ENCODE measurements at regions not wholly inside any gene's neighbourhood (a gene's known extent, or its start where the extent isn't known, plus 50 kb on each side); places are given as distances from the start of the nearest gene placed in this dataset.

GRCh38 chr12:30015631-30016337 is 232.0 kb upstream of the TMTC1 start:
- TF ChIP-seq CTCF (IDR thresholded peaks at IDR 0.05; ENCODE audit: insufficient read depth, low read length, severe bottlenecking): no peak
- Histone ChIP-seq H3K27me3 (ENCODE audit: control insufficient read depth, insufficient read depth, low read length) (no peaks in the 10 kb centered on the region), H3K36me3 (ENCODE audit: control insufficient read depth, insufficient read depth, low read length) (no peaks in the 10 kb centered on the region), H3K4me3 (ENCODE audit: low read depth, low read length) (no peak overlapping the region)
- FAIRE-seq (peak; percentile 43), DNase-seq (ENCODE audit: low read depth) (no peak)

- Histone ChIP-seq H3K4me3 (ENCODE audit: low read depth, low read length) (no peak overlapping the region), H3K36me3 (ENCODE audit: control insufficient read depth, insufficient read depth, low read length) (no peaks in the 10 kb centered on the region), H3K27me3 (ENCODE audit: control insufficient read depth, insufficient read depth, low read length) (no peaks in the 10 kb centered on the region)
- FAIRE-seq (no peak), DNase-seq (ENCODE audit: low read depth) (no peak)
- no peak for TF ChIP-seq CTCF (IDR thresholded peaks at IDR 0.05; ENCODE audit: insufficient read depth, low read length, severe bottlenecking)
Observed at GRCh38 chr12:30014991-30015390, 231.2 kb upstream of the TMTC1 start.

GRCh38 chr12:30012816-30013450 is 229.2 kb upstream of the TMTC1 start:
- Histone ChIP-seq H3K4me3 (ENCODE audit: low read depth, low read length) (no peak overlapping the region), H3K36me3 (ENCODE audit: control insufficient read depth, insufficient read depth, low read length) (no peaks in the 10 kb centered on the region), H3K27me3 (ENCODE audit: control insufficient read depth, insufficient read depth, low read length) (no peaks in the 10 kb centered on the region)
- TF ChIP-seq CTCF (IDR thresholded peaks at IDR 0.05; ENCODE audit: insufficient read depth, low read length, severe bottlenecking): no peak
- DNase-seq (ENCODE audit: low read depth) (no peak), FAIRE-seq (no peak)

GRCh38 chr12:30010071-30011052 is 226.6 kb upstream of the TMTC1 start:
- H3K27me3 ChIP-seq (ENCODE audit: control insufficient read depth, insufficient read depth, low read length): no peaks in the 10 kb centered on the region
- H3K4me3 ChIP-seq (ENCODE audit: low read depth, low read length): no peak overlapping the region
- H3K36me3 ChIP-seq (ENCODE audit: control insufficient read depth, insufficient read depth, low read length): no peaks in the 10 kb centered on the region
- DNase-seq (ENCODE audit: low read depth) (no peak), FAIRE-seq (no peak)
- TF ChIP-seq CTCF (IDR thresholded peaks at IDR 0.05; ENCODE audit: insufficient read depth, low read length, severe bottlenecking): no peak

- DNase-seq (ENCODE audit: low read depth): no peak
- no peaks in the 10 kb centered on the region for H3K27me3 ChIP-seq (ENCODE audit: control insufficient read depth, insufficient read depth, low read length)
- H3K36me3 ChIP-seq (ENCODE audit: control insufficient read depth, insufficient read depth, low read length): no peaks in the 10 kb centered on the region
- H3K4me3 ChIP-seq (ENCODE audit: low read depth, low read length): no peak overlapping the region
- FAIRE-seq: no peak
- TF ChIP-seq CTCF (IDR thresholded peaks at IDR 0.05; ENCODE audit: insufficient read depth, low read length, severe bottlenecking): no peak
Observed at GRCh38 chr12:30006021-30006420, 222.3 kb upstream of the TMTC1 start.
